Fibroblast of skin of right quadriceps (primary cell): ENCODE measurements at regions not wholly inside any gene's neighbourhood (a gene's known extent, or its start where the extent isn't known, plus 50 kb on each side); places are given as distances from the start of the nearest gene placed in this dataset.

Experiments
- DNase-seq: peaks from one replicate; pipeline ENCODE4 v3.0.0-alpha.2; 2013

DNA sequence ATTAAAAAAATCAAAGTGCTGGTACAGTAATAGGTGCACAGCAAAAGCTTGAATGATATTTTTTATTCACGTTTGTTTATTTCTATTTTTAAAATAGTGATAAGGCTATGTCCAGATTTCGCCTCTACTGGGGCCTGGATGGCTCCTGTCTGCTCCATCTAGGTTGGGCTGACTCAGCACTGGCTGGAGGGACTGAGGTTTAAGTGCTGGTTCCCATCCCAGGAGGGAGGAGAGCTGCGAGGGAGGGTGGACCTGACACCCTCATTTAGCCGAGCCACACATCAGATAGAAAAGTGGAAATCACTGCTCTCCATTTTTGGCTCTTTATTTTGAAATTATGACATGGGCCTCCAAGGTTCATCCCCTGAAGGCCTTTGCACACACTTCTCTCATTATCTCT is 95.4 kb upstream of the AGBL1 start:
- DNase-seq = no peak

GRCh38 chr15:85986116-85986515 is 93.6 kb upstream of the AGBL1 start:
- DNase-seq = no peak

DNA sequence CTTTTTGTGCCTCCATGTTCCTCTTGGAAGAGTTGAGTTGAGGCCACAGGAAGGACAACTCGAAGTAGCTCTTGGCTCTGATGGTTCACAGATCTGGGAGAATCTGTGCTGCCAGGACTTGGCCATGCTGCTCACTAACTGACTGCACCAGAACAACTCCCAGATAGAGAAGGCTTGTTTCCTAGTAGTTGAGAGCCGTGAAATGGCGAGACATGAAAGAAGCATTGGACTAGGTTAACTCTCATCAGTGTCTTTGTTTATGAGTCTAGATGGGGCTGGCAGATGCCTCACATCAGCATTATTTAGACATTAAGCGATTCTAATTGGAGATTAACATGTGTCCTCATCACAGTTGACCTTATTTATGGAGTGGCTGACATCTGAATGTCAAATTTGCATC is 92.9 kb upstream of the AGBL1 start:
- DNase-seq = no peak

DNA sequence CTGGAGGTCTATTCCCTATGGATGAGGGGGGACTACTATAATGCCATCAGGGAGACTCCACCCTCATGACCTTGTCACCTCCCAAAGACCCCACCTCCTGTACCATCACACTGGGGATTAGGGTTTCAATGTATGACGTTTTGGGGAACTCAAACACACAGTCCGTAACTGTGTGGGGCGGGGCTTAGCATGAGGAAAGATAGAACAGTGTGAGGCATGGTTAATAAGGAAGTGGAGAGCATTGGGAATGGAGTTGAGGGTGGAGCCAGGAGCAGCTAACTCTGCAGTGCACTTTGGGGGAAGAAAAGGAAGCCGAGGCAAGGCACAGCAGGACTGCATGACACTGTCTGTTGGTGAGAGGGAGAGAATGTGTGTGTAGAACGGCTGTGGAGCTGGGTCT is 90.9 kb upstream of the AGBL1 start:
- no peak for DNase-seq

- no peak for DNase-seq
These were observed 87.4 kb upstream of the AGBL1 start for GRCh38 chr15:85992224-85992623.

GRCh38 chr15:85993116-85993515 is 86.6 kb upstream of the AGBL1 start:
- DNase-seq = no peak

DNA sequence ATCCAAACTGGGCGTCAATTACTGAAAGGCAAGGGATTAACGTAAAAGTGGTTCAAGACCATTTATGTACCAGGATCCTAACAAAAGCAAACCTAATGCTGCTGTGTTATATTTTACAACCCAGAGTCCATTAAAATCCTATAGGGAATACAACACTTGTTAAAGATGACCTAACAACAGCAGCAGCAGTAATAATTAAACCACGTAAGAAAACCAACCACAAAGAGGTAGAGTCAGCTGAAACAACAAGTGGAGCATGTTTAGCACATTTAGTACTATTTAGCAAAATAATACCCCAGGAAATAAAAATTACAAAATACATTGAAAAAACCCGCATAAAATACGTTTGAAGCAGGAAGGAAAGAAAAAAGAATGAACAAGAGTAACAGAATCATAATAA is 82.1 kb upstream of the AGBL1 start:
- DNase-seq = no peak

DNA sequence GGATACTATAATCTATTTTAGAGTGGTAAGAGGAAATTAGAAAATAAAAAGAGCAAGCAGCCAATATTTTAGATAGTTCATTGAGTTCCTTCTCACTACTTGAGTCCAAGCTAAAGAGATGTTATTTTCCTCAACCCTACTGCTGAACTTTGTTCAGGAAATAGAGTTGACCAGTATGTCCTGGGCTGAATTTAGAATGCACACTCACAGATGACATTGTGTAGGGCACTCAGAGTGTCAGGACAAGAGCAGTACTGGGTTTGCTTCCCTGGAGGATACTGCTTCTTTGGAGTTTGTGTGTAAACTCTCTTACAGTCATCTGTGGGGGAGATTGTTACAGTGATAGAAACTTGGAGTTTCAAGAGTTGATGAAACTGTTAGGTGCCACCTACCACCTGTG is 80.0 kb upstream of the AGBL1 start:
- no peak for DNase-seq

DNA sequence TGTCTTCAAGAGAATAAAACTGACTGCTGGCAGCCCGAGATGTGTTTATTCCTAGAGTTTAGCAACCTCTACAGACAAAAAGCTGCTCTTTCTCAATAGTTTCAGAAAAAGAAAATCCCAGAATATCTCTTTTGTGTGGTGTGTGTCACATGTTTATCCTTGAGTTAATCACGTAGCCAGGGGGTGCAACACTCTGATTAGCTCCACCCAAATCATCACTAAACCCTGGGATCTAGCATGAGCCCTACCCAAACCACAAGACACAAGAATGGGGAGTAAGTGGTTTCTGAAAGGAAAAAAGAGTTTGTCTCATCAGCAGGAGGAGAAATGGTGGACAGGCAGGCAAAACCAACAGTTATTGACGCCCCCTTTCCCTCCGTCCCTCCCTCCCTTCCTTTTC is 78.5 kb upstream of the AGBL1 start:
- no peak for DNase-seq

DNA sequence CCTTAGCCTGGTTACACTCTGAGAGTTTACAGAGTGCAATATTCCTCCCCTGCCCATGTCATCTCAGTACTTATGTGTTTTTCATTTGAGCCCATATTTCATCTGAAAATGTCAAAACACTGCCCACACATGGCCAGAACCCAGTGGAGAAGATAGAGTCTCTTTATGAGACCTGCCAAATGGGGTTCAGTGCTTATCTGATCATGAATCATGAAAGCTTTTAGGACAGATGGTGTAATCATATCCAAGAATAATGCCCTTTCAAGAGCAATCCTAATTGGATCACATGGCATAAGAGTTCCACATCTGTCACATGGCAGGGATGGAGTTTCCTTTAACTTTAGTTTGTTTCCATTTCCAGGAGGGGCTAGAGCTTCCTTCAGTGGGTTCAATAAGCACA is 77.2 kb upstream of the AGBL1 start:
- DNase-seq = no peak

DNA sequence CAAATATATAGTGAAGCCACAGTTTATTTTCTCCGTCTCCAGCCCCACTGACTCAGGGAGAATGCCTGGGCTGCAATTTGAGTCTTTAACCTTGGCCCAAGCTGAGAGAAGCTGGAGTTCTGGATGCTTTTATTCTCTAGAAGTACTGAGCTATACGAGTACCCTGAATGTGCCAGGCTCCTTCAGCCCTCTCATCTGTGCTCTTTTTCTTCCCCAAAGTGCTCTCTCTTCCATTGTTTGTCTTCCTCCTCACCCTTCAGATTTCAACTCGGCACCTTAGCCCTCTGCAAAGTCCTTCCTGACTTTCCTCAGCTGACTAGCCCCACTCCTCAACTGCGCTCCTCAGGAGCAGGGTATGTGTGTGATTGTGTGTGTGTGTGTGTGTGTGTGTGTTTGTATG is 75.6 kb upstream of the AGBL1 start:
- DNase-seq = no peak

GRCh38 chr15:86006546-86006945 is 73.1 kb upstream of the AGBL1 start:
- DNase-seq = no peak

GRCh38 chr15:86009727-86010126 is 69.9 kb upstream of the AGBL1 start:
- no peak for DNase-seq

- DNase-seq = no peak
These were observed 69.3 kb upstream of the AGBL1 start for GRCh38 chr15:86010398-86010797.

DNA sequence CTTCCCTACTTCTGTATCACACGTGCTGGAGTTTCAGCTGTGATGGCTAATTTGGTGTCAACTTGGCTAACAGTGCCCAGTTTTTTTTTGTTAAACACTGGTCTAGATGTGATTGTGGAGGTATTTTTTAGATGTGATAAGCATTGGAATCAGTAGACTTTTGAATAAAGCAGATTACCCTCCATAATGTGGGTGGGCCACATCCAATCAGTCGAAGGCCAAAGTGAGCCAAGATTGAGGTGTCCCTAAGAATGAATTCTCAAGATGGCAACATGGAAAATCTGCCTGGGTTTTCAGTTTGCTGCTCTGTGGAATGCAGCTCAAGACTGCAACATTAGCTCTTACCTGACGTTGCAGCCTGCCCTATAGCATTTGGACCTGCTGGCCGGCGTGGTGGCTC is 68.8 kb upstream of the AGBL1 start:
- DNase-seq = no peak

DNA sequence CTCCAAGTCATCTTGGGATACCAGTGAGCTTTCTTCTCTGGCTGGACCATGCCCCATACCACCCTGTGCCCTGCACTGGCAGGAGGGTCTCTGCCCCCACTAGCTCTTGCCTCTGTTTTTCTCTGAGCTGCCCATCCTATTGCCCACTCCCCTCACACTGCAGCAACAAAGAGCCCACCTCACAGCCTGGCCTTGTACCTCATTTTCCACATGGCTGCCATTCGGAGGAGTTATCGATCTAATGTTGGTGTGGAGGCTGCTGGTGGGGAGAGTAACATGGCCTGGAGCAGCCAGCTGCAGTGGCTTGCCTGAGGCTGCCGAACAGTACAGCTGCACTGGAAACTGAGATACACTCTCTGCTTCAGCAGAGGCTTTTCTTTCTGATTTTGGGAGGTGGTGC is 65.7 kb upstream of the AGBL1 start:
- no peak for DNase-seq

GRCh38 chr15:86016750-86017149 is 62.9 kb upstream of the AGBL1 start:
- DNase-seq = peak; percentile 21

DNA sequence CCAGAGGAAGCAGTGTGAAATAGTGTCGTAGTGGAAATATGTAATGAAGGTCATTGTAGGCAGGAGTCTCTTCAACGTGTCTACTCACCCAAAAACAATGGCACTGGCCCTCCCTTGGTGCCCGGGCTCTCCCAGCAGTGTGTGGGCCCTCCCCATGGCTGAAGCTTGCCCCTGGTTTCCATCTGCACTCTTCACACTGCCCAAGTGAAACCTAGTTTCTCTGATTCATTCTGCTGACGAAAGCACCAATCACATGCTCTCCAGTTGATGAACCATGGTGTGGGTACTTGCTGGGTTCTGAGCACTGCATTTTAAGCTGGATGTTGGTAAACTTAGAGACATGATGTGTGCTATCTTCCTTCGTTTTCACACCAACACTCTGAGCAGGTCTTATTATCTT is 61.0 kb upstream of the AGBL1 start:
- no peak for DNase-seq

DNA sequence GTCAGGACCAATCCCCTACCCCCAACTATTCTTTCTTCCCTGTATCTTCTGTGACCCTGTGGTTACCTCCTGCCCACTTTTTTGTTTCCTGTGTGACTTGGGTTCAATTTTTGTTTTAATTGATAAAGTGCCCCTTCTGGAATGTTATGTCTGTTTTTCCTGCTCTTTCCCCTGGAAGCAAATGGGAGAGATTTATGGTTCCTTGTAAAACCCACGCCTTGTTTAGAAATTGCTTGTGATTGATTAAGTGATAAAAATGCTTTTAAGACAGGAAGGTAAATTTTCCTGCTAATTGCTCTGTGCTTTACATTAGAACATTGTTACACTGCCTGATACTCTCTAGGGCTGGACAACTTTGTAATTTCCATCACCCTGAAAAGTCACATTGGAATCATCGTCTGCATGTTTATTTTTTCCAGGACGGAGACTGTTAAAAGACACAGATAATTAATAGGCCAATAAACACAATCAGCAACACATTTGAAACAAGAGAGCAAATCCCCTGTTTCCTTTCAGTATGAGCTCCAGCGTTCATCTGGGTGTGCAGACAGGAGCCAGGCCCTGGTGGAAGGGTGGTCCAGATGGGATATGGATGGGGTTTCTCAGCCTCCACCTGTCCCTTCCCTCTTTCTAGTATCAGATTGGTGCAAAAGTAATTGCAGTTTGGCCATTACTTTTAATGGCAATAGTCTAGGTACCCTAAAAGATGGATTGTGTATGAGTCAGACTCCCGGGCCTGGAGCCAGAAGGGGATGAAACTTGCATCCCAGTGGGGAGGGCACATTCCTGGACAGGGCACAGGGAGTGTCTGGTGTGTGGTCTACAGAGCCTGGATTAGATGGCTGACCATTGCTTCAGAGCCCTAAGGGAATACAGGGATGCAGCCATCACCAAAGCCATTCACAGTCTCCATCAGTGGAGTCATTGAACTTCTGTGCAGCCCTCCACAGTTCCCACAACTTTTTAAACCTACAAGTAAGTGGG is 58.1 kb upstream of the AGBL1 start:
- DNase-seq = peak; percentile 14

GRCh38 chr15:86028961-86029360 is 50.7 kb upstream of the AGBL1 start:
- DNase-seq = no peak
